AG09319 (cell line): ENCODE measurements at regions not wholly inside any gene's neighbourhood (a gene's known extent, or its start where the extent isn't known, plus 50 kb on each side); places are given as distances from the start of the nearest gene placed in this dataset.

Source experiments
- DNase-seq: peaks from one replicate; pipeline ENCODE4 v3.0.0-alpha.2; 2010; ENCODE audit warnings: low read depth; ENCODE audit errors: extremely low read depth
- CTCF ChIP-seq: IDR thresholded peaks from 2 replicates; pipeline ENCODE4 v1.5.1; 2011; ENCODE audit warnings: low read depth, mild to moderate bottlenecking, inconsistent platforms, low read length, moderate library complexity

GRCh38 chr12:124236625-124237031, 58.3 kb upstream of the RFLNA start:
- no peak for DNase-seq

GRCh38 chr12:124238886-124239285, 56.0 kb upstream of the RFLNA start:
- no peak for DNase-seq
- no peak for TF ChIP-seq CTCF

More at GRCh38 chr12:124236625-124237031, 58.3 kb upstream of the RFLNA start:
- no peak for TF ChIP-seq CTCF

- DNase-seq, result no peak
These were observed 54.4 kb upstream of the RFLNA start for GRCh38 chr12:124240493-124240892.

GRCh38 chr12:124241776-124242528, 52.9 kb upstream of the RFLNA start:
- DNase-seq, result no peak
- TF ChIP-seq CTCF, result no peak

More at GRCh38 chr12:124240493-124240892, 54.4 kb upstream of the RFLNA start:
- TF ChIP-seq CTCF, result no peak

- no peak for DNase-seq
- no peak for TF ChIP-seq CTCF
These were observed 52.3 kb upstream of the RFLNA start for GRCh38 chr12:124242529-124243065.

- TF ChIP-seq CTCF, result no peak
- DNase-seq, result no peak
These were observed 51.0 kb upstream of the RFLNA start for GRCh38 chr12:124243936-124244335.
